ENCODE measurements at regions not wholly inside any gene's neighbourhood (a gene's known extent, or its start where the extent isn't known, plus 50 kb on each side); places are given as distances from the start of the nearest gene placed in this dataset.
"Not testable (repeated sequence)": the region's sequence is repeated elsewhere in the genome, so short reads cannot be mapped to it uniquely, and the experiment has no call there.

DNA sequence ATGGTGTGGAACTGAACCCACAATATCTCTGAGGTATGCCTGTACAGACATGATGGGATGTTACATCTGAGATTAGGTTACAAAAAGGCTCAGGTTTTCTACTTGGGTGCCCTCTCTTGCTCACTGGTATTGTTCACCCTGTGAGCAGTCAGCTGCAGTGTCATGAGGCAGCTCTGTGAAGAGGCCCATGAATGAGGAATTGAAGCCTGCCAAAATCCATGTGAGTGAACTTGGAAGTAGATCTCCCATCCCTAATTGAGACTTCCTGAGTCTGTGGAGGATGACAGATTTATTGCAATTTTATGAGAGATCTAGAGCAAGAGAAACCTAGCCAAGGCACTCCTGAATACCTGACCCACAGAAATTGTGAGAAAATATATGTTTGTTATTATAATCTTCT, 404.9 kb upstream of the ZEB2 start:
- DNase-seq = no peak

DNA sequence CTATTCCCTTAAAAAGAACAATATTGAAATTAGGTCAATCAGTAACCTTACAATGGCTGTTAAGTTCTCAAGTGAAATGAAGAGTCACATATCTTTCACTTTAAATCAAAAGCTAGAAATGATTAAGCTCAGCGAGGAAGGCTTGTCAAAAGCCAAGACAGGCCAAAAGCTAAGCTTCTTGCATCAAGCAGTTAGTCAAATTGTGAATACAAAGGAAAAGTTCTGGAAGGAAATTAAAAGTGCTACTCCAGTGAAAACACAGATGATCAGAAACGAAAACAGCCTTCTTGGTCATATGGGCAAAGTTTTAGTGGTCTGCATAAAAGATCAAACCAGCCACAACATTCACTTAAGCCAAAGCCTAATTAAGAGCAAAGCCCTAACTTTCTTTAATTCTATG, 402.6 kb upstream of the ZEB2 start:
- DNase-seq = no peak

DNA sequence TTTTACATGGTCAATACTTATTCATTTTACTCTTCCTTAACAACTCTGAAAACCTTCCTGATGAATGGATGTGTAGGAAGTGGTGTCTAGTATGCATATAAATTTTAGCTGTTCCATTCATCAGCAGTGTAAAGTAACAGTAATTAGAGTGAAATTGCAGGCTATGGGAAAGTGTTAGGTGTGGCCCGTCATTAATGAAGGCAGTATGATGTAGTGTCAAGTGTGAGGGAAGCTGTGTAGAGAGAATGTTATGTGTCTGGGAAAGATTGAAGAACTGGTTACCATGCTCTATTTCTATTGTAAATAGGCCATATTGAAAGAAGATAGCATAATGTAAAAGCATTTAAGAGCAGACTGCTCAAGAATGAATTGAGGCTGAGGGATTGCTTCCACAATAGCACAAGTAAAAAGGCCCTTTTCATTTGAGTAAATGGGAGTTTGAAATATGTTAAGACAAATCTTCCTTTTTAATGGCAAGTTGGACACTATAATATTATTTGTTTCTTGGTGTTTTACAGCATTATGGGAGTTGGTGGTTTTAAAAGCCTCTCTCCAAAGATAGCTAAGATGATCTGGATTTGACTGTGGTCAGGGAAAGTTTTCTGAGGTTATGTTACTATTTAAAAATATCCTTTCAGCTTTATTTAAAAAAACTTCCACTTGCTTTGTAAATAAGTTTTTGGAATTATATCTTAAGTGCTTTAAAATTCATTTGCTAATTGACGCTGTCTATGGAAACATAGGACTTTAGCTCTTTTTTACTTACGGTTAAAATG, 401.0 kb upstream of the ZEB2 start:
- no peak for DNase-seq

DNA sequence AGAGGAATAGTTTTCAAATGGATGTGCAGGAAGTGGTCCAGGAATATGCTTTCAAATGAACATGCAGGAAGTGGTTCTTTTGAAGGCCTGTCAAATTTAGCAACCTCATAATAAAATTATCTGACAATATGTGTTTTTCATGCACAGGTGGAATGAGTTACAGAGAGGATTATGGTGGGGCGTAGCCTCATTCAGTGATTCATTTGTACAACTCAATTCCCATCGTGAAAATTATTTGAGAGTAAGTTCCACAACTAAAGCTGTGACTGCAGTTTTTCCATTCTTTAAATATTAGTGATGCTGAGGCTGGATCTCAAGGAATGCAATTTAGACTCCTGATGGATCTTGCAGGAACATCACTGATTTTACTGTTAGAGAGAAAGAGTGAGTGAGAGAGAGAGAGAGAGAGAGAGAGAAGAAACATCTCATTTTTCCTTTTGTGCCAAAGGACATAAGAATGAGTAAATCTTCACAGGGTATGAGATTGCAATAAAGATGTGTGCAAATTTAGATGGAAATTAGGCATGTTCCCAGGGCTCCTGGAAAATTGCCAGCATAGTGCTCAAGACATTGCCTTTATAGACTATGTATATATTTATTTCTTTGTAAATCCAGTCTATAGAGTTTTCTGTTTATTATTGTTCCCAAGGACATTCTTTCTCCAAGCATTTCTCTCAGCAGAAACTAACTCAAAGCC, 394.9 kb upstream of the ZEB2 start:
- DNase-seq = no peak

DNA sequence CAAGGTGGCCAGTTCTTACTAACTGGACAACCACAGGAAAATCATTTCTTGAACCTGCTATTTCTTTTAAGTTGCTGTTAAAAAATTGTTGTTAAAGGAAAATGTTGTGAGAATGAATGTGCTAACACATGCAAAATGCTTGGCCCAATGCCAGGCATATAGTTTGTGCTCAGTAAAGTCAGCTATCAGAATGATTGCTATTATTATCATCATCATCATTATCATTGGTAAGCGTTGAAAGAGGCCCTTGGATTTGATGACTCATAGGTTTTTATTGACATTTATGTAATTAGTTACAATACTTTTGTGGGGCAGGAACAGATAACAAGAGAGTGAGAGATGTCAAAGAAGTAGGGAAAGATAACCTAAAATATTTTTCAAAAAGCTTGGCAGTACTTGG, 394.2 kb upstream of the ZEB2 start:
- DNase-seq = no peak

DNA sequence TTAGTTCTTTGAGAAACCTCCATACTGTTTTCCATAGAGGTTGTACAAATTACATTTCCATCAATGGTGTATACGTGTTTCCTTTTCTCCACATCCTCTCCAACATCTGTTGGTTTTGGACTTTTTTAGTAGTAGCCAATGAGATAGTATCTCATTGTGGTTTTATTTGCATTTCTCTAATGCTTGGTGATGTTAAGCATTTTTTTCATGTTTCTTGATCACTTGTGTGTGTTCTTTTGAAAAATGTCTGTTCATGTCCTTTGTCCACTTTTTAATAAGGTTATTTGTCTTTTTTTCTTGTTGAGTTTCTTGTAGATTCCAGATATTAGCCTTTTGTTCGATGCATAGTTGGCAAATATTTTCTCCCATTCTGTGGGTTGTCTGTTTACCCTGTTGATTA, 392.3 kb upstream of the ZEB2 start:
- DNase-seq = no peak

DNA sequence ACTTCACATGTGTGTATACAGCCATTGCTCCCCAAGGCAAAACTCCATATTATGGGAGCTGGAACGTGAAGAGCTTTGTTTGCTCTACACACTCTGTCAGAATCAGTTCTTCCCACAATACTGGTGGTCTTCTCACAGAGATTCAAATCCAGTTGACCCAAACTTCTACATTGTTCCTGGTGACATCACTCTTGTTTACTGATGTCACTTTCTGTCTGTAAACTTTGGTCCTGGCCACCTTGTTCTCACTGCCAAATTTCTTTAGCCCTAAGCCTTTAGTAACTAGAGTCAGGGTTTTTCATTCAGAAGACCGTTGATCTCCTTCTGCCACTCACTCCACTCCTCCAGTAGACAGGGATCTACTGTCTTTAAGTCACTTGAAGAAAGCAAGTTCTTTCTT, 386.0 kb upstream of the ZEB2 start:
- no peak for DNase-seq

DNA sequence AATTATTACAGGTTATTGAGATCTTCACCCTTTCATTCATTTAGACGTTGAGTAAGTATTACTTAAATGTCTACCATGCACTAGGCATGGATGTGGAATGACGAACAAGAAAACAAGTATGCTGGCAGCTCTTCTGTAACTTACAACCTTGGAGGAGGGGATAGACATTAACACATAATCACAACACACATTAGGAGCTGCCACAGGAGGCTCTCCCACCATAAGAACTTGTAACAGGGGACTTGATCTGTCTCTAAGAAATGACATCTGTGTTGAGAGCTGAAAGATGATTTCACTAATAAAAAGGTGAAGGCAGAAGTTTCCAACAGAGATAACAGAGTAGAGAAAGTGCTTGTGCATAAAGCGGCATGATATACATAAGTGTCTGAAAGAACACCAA, 384.7 kb upstream of the ZEB2 start:
- DNase-seq = no peak

DNA sequence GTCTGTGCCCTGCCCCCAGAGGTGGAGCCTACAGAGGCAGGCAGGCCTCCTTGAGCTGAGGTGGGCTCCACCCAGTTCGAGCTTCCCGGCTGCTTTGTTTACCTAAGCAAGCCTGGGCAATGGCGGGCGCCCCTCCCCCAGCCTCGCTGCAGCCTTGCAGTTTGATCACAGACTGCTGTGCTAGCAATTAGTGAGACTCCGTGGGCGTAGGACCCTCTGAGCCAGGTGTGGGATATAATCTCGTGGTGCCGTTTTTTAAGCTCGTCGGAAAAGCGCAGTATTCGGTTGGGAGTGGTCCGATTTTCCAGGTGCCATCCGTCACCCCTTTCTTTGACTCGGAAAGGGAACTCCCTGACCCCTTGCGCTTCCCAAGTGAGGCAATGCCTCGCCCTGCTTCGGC, 383.1 kb upstream of the ZEB2 start:
- DNase-seq = not testable (repeated sequence)

DNA sequence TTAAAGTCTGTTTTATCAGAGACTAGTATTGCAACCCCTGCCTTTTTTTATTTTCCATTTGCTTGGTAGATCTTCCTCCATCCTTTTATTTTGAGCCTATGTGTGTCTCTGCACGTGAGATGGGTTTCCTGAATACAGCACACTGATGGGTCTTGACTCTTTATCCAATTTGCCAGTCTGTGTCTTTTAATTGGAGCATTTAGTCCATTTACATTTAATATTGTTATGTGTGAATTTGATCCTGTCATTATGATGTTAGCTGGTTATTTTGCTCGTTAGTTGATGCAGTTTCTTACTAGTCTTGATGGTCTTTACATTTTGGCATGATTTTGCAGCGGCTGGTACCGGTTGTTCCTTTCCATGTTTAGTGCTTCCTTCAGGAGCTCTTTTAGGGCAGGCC, 381.5 kb upstream of the ZEB2 start:
- DNase-seq = not testable (repeated sequence)

DNA sequence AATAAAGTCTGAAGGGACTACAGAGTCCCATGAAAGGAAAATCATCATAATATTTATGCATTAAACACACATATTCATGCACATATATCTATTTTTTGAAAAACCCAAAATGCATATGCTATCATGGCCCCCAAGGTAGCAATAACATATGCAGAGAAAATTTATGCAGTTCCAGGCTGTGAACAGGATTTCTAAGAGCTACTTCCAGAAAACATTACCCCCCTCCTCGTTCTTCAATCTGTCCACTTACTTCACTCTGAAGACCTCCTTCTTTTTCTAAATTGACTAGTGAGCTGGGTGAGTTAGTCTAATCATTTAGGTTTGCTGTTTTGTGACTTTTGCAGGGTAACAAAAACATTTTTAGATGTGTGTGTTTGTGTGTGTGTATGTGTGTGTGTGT, 376.4 kb upstream of the ZEB2 start:
- DNase-seq = no peak

DNA sequence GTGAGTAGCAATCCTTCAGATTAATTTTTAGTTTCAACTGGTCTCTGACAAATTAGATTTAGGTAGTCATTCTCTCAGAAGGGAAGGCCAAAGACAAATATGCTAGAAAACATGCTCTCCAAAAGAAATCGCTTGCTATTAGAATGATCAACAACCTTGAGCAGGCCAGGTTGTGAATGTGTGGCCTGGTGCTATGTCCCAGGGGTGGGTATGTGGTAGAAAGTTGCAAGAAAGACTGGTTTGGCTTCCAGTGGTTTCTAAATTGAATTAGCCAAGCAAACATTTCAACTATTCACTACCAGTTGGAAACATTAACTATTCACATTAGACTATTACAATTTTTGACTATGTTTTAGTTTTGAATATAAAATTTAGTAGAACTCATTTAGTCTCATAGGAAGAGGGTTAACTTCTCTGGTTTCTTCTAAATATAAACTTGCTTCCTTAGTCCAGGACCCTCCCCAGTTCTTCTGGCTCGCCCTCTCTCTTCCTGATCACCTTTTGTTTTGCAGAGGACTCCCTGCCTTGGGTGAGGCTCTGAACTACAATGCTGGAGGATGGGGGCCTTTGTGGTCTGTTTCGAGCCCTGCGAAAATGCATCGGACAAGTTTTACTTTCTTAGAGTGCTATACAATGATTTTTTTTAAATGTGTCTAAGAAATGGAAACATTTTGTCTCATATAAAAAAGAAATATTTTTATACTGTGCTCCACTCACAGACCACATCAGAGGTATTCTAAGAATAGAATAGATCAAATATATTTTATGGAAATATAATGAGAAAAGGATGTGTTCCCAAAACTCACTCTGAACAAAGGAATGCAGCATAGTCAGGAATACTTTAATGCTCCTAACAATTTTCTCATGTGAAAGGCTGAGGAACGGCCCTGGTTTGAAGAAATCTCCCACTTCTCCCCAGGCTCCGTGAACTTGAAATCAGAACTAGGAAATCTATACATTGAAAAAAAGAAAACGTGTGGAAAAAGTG, 375.0 kb upstream of the ZEB2 start:
- no peak for DNase-seq

DNA sequence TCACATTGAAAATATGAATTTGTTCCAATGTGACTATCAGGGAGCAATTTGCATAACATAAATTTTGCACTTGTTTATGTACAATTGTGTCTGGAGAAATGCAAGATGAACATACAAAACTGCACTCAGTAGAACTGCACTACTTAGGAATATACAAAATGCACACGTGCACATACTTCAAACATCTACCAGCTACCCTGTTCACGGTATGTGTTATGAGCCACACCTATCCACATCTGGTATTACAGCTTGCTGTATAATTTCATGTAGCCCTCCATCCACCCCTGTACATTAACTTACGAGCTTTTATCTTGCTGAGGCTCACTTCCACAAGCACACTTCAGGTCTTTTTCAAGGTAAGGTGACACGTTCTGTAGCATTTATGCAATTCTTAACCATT, 373.5 kb upstream of the ZEB2 start:
- no peak for DNase-seq

DNA sequence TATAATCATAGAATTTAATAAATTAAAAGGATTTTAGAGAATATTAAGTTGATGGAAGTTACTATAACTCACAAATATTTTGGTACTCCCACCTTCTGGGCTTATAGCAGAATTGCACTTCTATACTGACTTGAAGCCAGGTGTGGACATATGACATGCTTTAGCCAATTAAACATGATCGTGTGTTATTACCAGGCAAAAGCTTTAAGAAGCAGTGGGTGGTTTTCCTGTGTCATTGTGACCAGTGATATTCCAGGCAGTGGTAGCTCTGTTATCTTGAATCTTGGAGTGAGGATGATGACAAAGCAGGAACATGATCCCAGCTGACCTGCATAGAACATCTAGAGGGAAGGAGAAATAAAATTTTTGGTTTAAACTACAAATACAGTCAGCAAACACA, 370.9 kb upstream of the ZEB2 start:
- DNase-seq = no peak

DNA sequence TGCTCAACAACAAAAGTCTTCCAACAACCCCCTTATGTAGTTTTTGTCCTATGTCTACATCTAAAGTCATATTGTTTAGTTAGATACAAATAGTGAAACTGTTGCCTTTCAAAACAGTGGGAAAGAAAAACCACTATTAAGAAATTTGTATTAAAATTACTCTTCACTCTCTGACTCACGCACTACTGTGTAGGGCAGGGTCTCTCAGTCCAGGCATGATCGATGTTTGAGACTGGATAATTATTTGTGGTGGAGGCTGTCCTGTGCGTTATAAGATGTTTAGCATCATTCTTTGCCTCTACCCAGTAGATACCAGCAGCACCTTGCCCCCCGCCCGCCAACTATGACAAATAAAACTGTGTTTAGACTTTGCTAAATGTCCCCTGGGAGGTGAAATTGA, 369.4 kb upstream of the ZEB2 start:
- DNase-seq = no peak

DNA sequence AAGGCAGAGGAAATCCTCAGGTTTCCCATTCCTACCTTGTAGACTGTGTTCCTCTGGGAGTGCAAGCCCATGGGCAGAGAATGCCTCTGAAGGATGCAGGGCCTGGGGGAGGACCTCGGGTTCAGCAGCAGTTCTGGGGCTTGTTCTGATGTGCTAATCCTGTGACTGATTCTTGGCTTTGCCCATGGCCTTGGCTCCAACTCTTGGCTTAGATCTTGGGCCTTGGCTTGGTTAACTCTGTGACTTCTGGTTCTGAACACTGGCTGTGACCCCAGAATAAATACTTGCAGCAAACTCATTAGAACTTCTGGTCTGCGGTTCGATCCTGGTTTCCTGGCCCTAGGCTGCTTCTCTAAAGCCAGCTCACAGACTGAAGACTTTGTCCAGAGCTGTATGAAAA, 366.9 kb upstream of the ZEB2 start:
- DNase-seq = no peak

DNA sequence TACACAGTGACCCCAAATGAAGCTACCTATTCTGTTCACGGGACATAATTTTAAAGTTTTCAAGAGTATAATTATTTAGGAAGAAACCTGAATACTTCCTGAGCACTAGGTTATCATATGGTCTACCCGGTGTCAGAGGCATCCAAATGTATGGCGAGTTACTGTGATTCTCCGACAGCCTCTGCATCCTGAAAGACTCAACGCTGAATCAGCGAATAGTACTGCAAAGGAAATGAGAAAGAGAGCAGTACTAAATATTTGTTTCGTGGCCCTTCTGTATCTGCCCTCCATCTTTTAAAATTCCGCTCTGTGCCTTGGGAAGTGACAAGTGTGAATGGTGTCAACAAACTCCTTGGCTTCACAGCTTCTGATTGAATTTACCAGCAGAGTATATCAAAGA, 358.0 kb upstream of the ZEB2 start:
- no peak for DNase-seq

DNA sequence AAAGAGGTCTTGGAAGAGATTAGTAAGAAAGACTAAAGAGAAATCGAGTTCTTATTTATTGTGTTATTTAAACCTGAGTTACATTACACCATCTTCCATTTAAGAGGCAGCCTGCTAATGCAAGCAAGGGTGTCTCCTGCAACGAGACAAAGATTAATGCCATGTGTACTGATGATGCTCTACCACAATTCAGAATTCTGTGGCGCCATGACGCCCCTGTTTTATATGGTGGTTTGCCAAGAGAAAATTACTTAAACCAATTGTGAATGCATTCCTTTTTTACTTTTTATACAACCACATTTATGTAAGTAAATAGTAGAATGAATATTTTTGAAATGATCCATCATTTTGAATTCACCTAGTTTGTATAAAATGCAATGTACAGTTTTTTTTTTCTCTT, 356.1 kb upstream of the ZEB2 start:
- DNase-seq = no peak

DNA sequence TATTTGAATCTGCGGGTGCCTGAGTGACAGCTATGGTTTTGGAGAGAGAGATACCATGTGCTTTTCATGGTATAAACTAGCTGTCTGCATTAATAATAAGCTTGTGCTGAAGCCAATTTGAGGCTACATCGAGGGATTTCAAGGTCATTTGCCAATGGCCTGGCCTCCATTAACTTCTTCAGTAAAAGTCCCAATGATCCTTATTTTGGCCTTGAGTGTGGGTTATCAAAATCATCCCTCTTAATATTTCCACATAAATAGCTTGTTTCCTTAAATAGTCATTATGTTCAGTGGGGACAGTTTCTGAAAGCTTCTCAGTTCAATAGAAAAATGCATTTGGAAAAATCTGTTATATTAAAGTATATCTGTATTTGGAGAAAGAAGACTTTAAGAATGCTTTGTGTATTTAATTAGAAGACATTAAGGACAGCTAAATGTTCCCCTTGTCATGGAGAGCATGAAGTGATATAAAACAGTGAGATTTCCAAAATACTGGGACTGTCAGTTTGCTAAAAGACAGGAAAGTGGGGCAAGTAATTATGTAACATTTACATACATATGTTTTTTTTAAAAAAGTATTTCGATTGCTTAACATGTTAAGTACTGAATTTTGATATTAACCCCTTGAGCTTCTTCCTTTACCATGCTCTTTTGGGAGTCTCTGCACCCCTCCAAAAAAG, 355.5 kb upstream of the ZEB2 start:
- DNase-seq = no peak

DNA sequence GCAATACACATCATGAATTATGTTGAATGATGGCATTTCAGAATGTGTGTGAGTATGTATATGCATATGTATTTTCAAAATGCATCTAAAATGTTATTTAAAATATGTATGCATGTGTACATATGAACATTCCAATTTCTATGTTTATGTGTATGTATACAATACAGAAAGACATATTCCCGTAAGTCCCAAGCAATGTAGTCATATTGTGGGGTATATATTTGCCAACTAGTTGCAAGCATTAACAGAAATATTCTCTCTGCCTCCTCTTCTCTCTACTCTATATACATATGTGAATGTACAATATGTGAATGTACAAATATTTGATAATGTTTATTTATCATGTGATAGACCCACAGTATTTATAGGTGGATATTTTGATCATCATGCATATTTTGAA, 345.8 kb upstream of the ZEB2 start:
- DNase-seq = no peak

DNA sequence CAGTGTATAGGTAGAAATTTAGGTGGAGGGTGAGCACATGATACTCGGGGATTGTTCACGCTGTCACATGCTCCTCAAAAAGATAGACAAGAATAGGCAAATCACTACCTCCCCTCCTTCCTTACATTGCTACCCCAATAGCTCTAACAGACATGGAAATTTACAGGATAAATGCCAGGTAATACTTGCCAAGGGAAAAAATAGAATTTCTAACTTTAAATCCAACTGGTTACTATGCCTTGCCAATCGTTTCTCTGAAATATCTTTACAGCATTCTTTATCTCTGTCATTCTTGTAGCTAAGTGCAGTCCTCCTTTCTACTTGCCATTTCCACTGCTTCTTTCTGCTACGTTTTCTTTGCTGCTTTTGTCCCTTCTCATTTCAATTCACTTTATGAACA, 339.8 kb upstream of the ZEB2 start:
- DNase-seq = no peak

DNA sequence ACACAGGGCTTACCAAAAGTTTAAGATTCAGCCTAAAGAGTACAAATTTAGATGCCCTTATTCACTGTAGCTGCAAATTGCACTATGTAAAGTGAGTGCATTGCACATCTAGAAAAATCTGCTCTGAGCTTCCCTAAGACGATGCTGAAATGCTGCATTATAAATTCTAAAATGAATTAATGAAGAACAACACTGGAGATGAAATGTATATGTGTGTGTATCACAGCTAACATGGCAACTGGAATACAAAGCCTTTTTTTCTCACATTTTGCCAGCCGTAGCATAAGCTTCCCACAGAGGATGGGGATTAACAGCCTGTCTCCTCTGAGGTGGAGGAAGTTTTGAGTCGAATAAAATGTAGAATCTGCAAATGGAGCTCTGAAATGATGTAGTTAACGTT, 338.3 kb upstream of the ZEB2 start:
- DNase-seq = no peak

DNA sequence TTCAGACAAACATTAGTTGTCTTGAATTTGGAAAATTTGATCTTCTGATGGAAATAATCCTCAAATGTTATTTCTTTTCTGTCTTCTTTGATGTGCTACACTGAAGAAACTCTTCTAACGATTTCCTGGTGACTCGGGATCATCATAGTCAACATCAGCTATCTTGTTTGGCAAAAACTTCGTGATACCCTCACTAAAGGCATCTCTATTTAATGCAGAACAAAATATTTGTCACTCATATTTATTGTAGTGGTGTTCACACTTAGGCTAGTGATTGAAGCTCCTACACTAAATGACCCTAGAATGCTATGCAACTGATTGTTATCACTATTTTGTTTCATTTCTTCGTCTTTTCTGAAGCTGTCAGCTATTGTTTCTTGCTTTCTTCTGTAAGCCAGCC, 334.7 kb upstream of the ZEB2 start:
- no peak for DNase-seq
